Panc1 (cell line): ENCODE measurements at regions not wholly inside any gene's neighbourhood (a gene's known extent, or its start where the extent isn't known, plus 50 kb on each side); places are given as distances from the start of the nearest gene placed in this dataset.

ENCODE experiments used
- ATAC-seq: fragments of 200-7000 bp; cut with Tn5 transposase; 2 replicates; pipeline ENCODE4 v1.9.1; 2020; ENCODE audit warnings: mild to moderate bottlenecking, moderate library complexity
- BruUV-seq: library from RNA; stranded (reverse); fragments of 400-500 nt; replicated peaks from 2 replicates; lab custom pipeline; 2021; lab: Mats Ljungman, UMichigan
- CTCF ChIA-PET: fragments of 300-600 bp; sonication (Branson Sonifier 250); formaldehyde crosslinking; loops from one replicate; lab custom pipeline; 2022; ENCODE audit warnings: antibody characterized with exemption; lab: Charles Lee
- POLR2A ChIA-PET: fragments of 300-600 bp; sonication (Branson Sonifier 250); formaldehyde crosslinking; loops from one replicate; lab custom pipeline; 2022; ENCODE audit warnings: antibody characterized with exemption; lab: Charles Lee
- DNase-seq: peaks from one replicate; pipeline ENCODE4 v3.0.0-alpha.2; 2010; ENCODE audit warnings: low read depth, low spot score
- H3K27ac ChIP-seq: 2 replicates; pipeline ENCODE4 v1.5.1; 2011; ENCODE audit warnings: mild to moderate bottlenecking, low read length, inconsistent platforms
- H3K27me3 ChIP-seq: fragments of 200-500 bp; sonication (Bioruptor generic); 2 replicates; pipeline ENCODE4 v1.6.0; 2014; ENCODE audit warnings: low read length, inconsistent platforms; ENCODE audit not compliant: control insufficient read depth, insufficient read depth
- H3K36me3 ChIP-seq: fragments of 200-500 bp; sonication (Bioruptor generic); 2 replicates; pipeline ENCODE4 v1.5.1; 2014; ENCODE audit warnings: inconsistent platforms, mild to moderate bottlenecking, low read length, moderate library complexity; ENCODE audit not compliant: control insufficient read depth, insufficient read depth
- H3K4me1 ChIP-seq: 2 replicates; pipeline ENCODE4 v1.5.1; 2011; ENCODE audit warnings: inconsistent platforms, mild to moderate bottlenecking, low read length, moderate library complexity; ENCODE audit not compliant: control insufficient read depth, insufficient read depth
- H3K4me3 ChIP-seq, 2 experiments: 2 replicates each; pipeline ENCODE4 v1.5.1; 2011 to 2012; ENCODE audit warnings: low read depth in 2 of 2, low read length in 2 of 2, mild to moderate bottlenecking in 2 of 2, inconsistent platforms in 1 of 2, moderate library complexity in 1 of 2
- H3K9me3 ChIP-seq: fragments of 200-500 bp; sonication (Bioruptor generic); 2 replicates; pipeline ENCODE4 v1.5.1; 2014; ENCODE audit warnings: low read depth, mild to moderate bottlenecking, inconsistent platforms, low read length, moderate library complexity; ENCODE audit not compliant: control insufficient read depth, insufficient read depth
- CTCF ChIP-seq: fragments of 450-650 bp; IDR thresholded peaks from 2 replicates; pipeline ENCODE4 v1.5.1; 2017; ENCODE audit warnings: mild to moderate bottlenecking
- POLR2AphosphoS5 ChIP-seq: IDR thresholded peaks from 2 replicates; pipeline ENCODE4 v1.6.1; 2012; ENCODE audit warnings: mild to moderate bottlenecking, low read depth, low read length, moderate library complexity
- REST ChIP-seq, 2 experiments: IDR thresholded peaks; 2 replicates each; pipeline ENCODE4 v1.6.1; 2011 to 2012; ENCODE audit warnings: low read depth in 2 of 2, control low read depth in 1 of 2, low read length in 1 of 2, mild to moderate bottlenecking in 1 of 2, moderate library complexity in 1 of 2; ENCODE audit not compliant: insufficient read depth in 1 of 2
- SIN3A ChIP-seq: IDR thresholded peaks from 2 replicates; pipeline ENCODE4 v1.6.1; 2012; ENCODE audit warnings: low read depth, mild to moderate bottlenecking, low read length, moderate library complexity, borderline replicate concordance; ENCODE audit not compliant: insufficient read depth
- TCF7L2 ChIP-seq: IDR thresholded peaks from 2 replicates; pipeline ENCODE4 v1.6.1; 2011; ENCODE audit warnings: mild to moderate bottlenecking, low read depth, low read length, inconsistent platforms
- in situ Hi-C: cut with HindIII; loops from 2 replicates; pipeline ENCODE4 v1.10.0; 2016; ENCODE audit warnings: low sequenced_read_pairs, low pct_unique_long_range_greater_than_20kb
- intact Hi-C: fragments of 100-400 bp; cut with micrococcal nuclease; formaldehyde crosslinking; loops from one replicate; pipeline ENCODE4 v1.10.0; 2022; ENCODE audit not compliant: unreplicated experiment

DNA sequence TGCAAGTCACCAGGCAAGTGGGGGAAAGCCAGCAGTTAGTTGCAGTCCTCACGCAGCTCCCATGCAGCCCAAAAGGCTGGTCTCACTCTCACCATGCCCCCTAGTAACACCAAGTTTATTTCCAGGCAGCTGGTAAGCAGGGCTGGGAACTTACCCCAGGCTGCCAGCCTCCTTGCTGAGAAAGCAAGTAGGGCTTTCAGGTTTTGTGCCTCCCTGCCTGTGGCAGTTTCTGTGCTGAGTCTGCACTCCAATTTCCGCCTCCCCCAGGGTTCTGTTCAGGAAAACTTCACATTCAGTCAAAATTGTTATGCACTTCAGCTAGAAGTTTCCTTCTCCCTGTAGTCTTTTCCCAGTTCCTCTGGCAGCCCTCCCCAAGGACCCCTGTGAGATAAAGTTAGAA is 102.0 kb upstream of the SGIP1 start:
- in situ Hi-C loops (no loop called here), intact Hi-C loops (no loop called here)
- H3K27me3 ChIP-seq, result no peaks in the 10 kb centered on the region
- H3K36me3 ChIP-seq, result no peaks in the 10 kb centered on the region
- H3K9me3 ChIP-seq, result 0 out of 2 replicates have a peak, but pooled peaks cover 3% of the 10 kb centered on the region
- no peak overlapping the region for H3K4me3 ChIP-seq
- no peaks in the 10 kb centered on the region for H3K4me1 ChIP-seq
- ChIA-PET POLR2A (no interaction called here), CTCF (no interaction called here)
- no peak overlapping the region for H3K27ac ChIP-seq
- ATAC-seq (no peak), DNase-seq (no peak)
- TF ChIP-seq SIN3A (no peak), REST (IDR thresholded peaks at IDR 0.05; ENCODE audit: insufficient read depth in 1 of 2, low read depth in 2 of 2, low read length in 1 of 2) (no peak), TCF7L2 (no peak), POLR2AphosphoS5 (no peak), CTCF (no peak)
- BruUV-seq, result no TSS peak

- Histone ChIP-seq H3K36me3 (no peaks in the 10 kb centered on the region), H3K4me3 (no peak overlapping the region), H3K27me3 (no peaks in the 10 kb centered on the region), H3K27ac (no peak overlapping the region), H3K4me1 (no peaks in the 10 kb centered on the region), H3K9me3 (0 out of 2 replicates have a peak, but pooled peaks cover 3% of the 10 kb centered on the region)
- ChIA-PET CTCF (no interaction called here), POLR2A (no interaction called here)
- ATAC-seq, result no peak
- no peak for DNase-seq
- no peak for TF ChIP-seq CTCF
- TF ChIP-seq POLR2AphosphoS5, result no peak
- TF ChIP-seq REST (IDR thresholded peaks at IDR 0.05; ENCODE audit: insufficient read depth in 1 of 2, low read depth in 2 of 2, low read length in 1 of 2), result no peak
- no peak for TF ChIP-seq SIN3A
- TF ChIP-seq TCF7L2, result no peak
- in situ Hi-C loops (no loop called here), intact Hi-C loops (no loop called here)
- BruUV-seq, result no TSS peak
These were observed 100.3 kb upstream of the SGIP1 start for GRCh38 chr1:66433611-66434010.
